GM12878 (cell line): ENCODE measurements at regions not wholly inside any gene's neighbourhood (a gene's known extent, or its start where the extent isn't known, plus 50 kb on each side); places are given as distances from the start of the nearest gene placed in this dataset.

Source experiments
- KLF5 ChIP-seq: fragments of 450-650 bp; IDR thresholded peaks from 2 replicates; pipeline ENCODE4 v1.6.1; 2014; ENCODE audit warnings: mild to moderate bottlenecking; ENCODE audit not compliant: partially characterized antibody
- NKRF ChIP-seq: fragments of 450-650 bp; conservative IDR thresholded peaks from 2 replicates; pipeline ENCODE4 v1.6.1; 2017; ENCODE audit warnings: mild to moderate bottlenecking, moderate library complexity
- NR2C1 ChIP-seq: fragments of 450-650 bp; IDR thresholded peaks from 2 replicates; pipeline ENCODE4 v1.6.1; 2017; ENCODE audit warnings: antibody characterized with exemption, mild to moderate bottlenecking, moderate library complexity
- RBBP5 ChIP-seq: fragments of 200-600 bp; sonication (generic); conservative IDR thresholded peaks from 2 replicates; pipeline ENCODE4 v1.6.1; 2016
- SIX5 ChIP-seq: IDR thresholded peaks from 2 replicates; pipeline ENCODE4 v1.6.1; 2011; ENCODE audit warnings: mild to moderate bottlenecking, low read depth, low read length, moderate library complexity; ENCODE audit not compliant: severe bottlenecking
- ZNF207 ChIP-seq: fragments of 450-650 bp; IDR thresholded peaks from 2 replicates; pipeline ENCODE4 v1.6.1; 2014; ENCODE audit warnings: antibody characterized with exemption, mild to moderate bottlenecking, borderline replicate concordance
- TF ChIP-seq, protein P1 (sequence below): IDR thresholded peaks from 2 replicates; pipeline ENCODE4 v1.6.1; 2012; ENCODE audit warnings: improper control_type of control experiment, low read depth, low read length; ENCODE audit not compliant: insufficient replicate concordance
- TF ChIP-seq, protein P2 (sequence below): fragments of 450-650 bp; formaldehyde crosslinking; IDR thresholded peaks from 2 replicates; pipeline ENCODE4 v1.4.0; 2022; ENCODE audit warnings: mild to moderate bottlenecking, moderate library complexity

DNA sequence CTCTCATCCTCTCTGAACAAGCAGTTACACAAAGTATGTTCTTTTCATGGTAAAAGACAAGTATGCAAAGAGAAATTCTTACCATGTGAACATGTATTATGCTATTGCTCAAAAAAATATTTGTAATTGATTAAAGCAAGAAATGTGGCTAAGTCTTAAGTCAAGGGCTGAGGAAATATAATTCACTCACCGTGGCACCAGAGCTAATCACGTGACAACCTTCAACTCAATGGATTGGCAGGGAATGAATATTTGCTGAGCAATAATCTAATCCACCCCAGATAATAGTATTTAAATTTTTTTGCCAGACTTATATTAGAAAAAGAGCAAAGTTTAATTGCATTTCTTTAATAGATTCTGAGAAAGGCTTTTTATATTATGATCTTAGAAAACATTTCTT is 310.2 kb downstream of the HS3ST1 start (continued):
- TF ChIP-seq, protein P1, sequence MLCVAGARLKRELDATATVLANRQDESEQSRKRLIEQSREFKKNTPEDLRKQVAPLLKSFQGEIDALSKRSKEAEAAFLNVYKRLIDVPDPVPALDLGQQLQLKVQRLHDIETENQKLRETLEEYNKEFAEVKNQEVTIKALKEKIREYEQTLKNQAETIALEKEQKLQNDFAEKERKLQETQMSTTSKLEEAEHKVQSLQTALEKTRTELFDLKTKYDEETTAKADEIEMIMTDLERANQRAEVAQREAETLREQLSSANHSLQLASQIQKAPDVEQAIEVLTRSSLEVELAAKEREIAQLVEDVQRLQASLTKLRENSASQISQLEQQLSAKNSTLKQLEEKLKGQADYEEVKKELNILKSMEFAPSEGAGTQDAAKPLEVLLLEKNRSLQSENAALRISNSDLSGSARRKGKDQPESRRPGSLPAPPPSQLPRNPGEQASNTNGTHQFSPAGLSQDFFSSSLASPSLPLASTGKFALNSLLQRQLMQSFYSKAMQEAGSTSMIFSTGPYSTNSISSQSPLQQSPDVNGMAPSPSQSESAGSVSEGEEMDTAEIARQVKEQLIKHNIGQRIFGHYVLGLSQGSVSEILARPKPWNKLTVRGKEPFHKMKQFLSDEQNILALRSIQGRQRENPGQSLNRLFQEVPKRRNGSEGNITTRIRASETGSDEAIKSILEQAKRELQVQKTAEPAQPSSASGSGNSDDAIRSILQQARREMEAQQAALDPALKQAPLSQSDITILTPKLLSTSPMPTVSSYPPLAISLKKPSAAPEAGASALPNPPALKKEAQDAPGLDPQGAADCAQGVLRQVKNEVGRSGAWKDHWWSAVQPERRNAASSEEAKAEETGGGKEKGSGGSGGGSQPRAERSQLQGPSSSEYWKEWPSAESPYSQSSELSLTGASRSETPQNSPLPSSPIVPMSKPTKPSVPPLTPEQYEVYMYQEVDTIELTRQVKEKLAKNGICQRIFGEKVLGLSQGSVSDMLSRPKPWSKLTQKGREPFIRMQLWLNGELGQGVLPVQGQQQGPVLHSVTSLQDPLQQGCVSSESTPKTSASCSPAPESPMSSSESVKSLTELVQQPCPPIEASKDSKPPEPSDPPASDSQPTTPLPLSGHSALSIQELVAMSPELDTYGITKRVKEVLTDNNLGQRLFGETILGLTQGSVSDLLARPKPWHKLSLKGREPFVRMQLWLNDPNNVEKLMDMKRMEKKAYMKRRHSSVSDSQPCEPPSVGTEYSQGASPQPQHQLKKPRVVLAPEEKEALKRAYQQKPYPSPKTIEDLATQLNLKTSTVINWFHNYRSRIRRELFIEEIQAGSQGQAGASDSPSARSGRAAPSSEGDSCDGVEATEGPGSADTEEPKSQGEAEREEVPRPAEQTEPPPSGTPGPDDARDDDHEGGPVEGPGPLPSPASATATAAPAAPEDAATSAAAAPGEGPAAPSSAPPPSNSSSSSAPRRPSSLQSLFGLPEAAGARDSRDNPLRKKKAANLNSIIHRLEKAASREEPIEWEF, result no peak
- no peak for TF ChIP-seq ZNF207
- TF ChIP-seq SIX5, result no peak
- no peak for TF ChIP-seq NR2C1
- no peak for TF ChIP-seq RBBP5
- TF ChIP-seq NKRF, result no peak
- TF ChIP-seq, protein P2, sequence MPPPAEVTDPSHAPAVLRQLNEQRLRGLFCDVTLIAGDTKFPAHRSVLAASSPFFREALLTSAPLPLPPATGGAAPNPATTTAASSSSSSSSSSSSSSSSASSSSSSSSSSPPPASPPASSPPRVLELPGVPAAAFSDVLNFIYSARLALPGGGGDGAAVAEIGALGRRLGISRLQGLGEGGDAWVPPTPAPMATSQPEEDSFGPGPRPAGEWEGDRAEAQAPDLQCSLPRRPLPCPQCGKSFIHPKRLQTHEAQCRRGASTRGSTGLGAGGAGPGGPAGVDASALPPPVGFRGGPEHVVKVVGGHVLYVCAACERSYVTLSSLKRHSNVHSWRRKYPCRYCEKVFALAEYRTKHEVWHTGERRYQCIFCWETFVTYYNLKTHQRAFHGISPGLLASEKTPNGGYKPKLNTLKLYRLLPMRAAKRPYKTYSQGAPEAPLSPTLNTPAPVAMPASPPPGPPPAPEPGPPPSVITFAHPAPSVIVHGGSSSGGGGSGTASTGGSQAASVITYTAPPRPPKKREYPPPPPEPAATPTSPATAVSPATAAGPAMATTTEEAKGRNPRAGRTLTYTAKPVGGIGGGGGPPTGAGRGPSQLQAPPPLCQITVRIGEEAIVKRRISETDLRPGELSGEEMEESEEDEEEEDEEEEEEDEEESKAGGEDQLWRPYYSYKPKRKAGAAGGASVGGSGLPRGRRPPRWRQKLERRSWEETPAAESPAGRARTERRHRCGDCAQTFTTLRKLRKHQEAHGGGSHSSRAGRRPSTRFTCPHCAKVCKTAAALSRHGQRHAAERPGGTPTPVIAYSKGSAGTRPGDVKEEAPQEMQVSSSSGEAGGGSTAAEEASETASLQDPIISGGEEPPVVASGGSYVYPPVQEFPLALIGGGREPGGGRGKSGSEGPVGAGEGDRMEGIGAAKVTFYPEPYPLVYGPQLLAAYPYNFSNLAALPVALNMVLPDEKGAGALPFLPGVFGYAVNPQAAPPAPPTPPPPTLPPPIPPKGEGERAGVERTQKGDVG (CRISPR knock-in tag), result no peak
- TF ChIP-seq KLF5, result no peak
